Panc1 (cell line): ENCODE measurements at regions not wholly inside any gene's neighbourhood (a gene's known extent, or its start where the extent isn't known, plus 50 kb on each side); places are given as distances from the start of the nearest gene placed in this dataset.

Experiments
- CTCF ChIP-seq: fragments of 450-650 bp; IDR thresholded peaks from 2 replicates; pipeline ENCODE4 v1.5.1; 2017; ENCODE audit warnings: mild to moderate bottlenecking
- POLR2AphosphoS5 ChIP-seq: IDR thresholded peaks from 2 replicates; pipeline ENCODE4 v1.6.1; 2012; ENCODE audit warnings: mild to moderate bottlenecking, low read depth, low read length, moderate library complexity
- REST ChIP-seq, 2 experiments: IDR thresholded peaks; 2 replicates each; pipeline ENCODE4 v1.6.1; 2011 to 2012; ENCODE audit warnings: low read depth in 2 of 2, control low read depth in 1 of 2, low read length in 1 of 2, mild to moderate bottlenecking in 1 of 2, moderate library complexity in 1 of 2; ENCODE audit not compliant: insufficient read depth in 1 of 2
- TCF7L2 ChIP-seq: IDR thresholded peaks from 2 replicates; pipeline ENCODE4 v1.6.1; 2011; ENCODE audit warnings: mild to moderate bottlenecking, low read depth, low read length, inconsistent platforms

- TF ChIP-seq CTCF (no peak), POLR2AphosphoS5 (no peak), TCF7L2 (no peak), REST (IDR thresholded peaks at IDR 0.05; ENCODE audit: insufficient read depth in 1 of 2, low read depth in 2 of 2, low read length in 1 of 2) (no peak)
Measured at GRCh38 chr5:119726544-119726943, 97.2 kb downstream of the FAM170A start.
